GM21576 (cell line): ENCODE measurements at regions not wholly inside any gene's neighbourhood (a gene's known extent, or its start where the extent isn't known, plus 50 kb on each side); places are given as distances from the start of the nearest gene placed in this dataset.

Source experiments
- ATAC-seq: cut with Tn5 transposase; IDR thresholded peaks from one replicate; pipeline ENCODE4 v1.9.1; 2021; ENCODE audit warnings: mild to moderate bottlenecking, moderate library complexity; ENCODE audit not compliant: unreplicated experiment

DNA sequence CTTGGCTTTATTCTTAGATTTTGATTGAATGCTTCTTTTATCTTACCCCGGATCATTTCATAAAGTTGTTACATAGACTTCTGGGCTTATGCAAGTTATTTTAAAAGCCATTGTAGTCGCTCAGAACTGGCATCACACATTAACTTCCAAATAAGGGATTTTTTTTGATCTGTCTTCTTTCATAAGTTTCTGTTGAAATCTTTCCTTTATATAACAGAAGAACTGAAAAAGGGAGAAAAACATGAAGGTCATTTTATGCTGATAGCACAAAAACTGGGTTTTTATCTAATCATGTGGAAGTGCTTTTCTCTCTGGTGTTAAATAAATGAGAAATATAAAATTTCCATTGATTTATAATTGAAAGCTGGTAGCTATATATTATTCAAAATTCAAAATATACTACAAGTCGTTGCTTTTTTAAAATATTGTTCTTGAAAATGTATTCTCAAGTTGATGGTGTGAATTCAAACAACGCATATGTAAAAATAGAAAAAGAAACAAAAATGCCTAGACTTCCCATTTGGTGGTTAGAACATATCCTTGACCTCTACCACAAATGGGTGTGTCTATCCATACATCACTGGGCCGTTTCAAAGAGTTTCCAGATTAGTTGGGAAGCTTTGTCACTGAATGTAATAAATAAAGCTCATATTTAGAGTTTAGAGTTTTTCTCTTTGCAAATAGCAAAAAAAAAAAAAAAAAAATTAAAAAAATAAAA, 258.3 kb upstream of the ZPLD1 start:
- ATAC-seq: no peak

DNA sequence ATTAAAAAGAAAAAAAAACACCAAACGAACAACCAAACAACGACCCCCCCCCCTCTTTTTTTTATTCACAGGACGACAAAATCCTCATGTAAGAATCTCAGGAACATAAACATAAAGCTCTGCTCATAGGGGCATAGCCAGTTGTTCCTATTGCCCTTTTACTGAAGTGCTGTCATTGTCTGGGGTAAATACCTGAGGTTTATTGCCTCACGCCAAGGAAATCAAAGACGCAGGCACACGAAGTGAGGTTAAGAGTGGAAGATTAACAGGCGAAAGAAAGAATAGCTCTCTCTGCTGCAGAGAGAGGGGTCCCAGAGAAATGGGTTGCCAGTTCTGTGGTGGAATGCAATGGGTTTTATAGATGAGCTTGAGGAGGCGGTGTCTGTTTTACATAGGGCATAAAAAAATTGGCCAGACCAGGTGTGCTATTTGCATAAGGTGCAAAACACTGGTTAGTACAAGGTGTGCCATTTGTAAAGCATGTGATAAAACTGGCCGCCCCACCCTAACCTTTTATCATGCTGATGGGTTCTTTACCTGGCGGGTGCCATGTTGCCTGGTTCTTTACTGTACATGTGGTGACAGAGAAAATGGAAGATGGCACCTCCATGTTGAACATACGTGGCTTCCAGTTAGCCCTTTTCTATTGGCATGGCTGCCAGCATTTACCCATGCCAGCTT, 257.6 kb upstream of the ZPLD1 start:
- no peak for ATAC-seq

DNA sequence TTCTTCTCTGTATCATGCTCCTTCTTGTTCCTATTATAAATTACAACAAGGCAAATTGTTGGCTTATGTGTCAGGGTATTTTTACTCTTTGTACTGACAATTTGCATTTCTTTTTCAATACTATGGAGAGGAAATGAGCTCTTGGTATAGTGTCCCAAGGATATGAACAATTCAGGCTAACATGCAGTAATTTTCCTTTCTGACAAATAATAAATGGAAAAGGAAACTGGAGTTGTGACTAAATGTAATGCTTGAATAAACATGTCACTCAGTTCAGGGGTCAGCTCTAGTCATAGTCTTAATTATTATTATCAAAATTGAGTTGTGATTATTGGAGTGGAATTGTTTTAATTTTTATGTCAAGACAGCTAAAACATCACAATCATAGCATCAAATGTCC, 256.0 kb upstream of the ZPLD1 start:
- ATAC-seq: no peak

DNA sequence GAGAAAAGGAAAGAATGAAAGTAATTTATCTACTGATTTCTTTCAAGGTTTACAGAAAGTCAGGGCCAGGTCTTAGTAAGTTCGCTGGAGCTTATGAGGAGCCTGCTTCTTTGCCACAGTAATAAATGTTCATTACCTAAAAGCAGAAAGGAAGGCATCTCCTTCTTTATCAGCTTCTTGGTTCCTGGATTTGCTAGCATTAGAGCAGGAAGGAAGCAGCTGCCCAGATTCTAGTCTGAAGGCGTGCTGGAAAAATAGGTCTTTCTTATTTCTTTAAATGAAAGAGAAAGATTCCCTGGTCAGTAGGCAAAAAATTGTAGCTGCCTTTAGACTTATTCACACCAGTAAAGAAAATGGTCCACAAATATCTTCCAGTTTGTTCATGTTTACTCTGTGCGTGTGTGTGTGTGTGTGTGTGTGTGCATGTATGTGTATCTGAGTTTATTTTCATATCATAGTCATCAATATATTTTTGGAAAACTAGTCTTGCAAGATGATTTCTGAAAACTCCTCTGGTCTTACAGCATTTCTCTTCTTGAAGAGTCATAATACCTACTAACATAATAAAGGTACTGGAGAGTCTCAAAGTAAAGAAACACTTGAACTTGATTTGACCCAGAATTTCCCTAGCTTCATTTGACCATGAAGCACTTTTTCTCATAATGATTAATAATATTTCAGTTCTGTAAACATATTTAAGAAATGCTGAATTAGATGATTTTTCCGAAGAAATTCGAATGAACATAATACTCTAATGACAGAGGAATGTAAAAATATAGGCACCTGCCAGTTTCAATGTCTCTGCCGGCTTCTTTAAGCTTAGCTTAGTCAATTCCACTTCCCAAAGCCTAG, 255.3 kb upstream of the ZPLD1 start:
- ATAC-seq: peak; percentile 40

DNA sequence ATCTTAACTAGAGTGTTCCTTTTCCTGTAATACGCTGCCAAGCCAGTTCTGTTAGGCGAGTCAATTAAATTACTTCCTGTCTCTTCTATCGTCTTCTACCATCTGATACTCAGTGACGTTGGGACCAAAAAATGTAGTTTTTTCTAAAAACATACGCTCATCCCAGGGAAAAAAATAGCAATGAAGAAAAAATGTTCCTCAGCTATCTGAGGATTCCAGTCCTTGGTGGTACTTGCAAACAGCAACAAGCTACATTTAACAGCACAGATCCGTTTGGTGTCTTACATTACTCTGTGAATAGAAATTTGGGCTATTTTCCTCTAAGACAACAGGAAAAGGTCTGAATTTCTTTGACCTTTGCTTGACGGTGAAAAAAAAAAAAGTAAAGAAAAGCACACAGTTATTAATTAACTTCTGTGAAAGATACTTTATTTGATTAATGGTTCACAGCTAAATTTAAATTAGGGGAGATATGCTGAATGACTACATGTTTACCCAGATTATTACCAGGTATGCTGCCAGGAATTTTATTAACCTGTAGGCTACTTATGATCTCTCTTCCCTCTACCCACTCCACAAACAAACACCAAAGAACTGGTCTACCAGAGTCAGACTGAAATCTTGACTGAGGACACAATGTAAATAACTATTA, 254.4 kb upstream of the ZPLD1 start:
- ATAC-seq: peak; percentile 21

DNA sequence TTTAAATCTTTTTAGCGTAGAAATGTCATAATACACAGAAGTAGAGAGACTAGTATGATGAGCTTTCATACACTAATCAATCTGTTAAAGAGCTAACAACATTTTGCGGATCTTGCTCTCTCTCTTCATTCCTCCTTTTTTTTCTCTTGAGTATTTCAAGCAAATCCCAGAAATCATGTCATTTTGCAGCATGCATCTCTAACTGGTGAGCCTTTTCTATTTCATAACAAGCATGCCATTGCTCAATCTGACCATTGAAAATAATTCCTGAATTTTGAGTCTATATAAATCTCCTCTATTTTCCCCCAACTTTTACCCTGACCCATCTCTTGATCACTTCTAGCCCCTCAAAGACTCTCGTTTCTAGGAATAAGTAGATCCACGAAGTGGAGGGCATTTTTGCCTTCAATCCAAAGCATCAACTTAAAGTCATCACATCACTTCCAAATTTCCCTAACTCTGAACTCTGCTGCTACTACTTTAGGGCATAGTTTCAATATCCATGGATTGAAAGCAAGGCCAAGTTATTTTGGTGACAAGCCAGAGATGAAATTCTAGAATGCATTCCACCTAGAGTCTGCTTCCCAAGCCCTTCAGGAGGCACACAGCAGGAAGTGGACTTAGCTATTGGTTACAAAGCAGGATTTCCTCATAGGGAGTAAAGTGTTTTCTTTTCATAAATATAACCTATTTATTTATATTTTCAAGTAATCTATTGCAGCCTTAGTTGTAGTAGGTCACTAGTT, 253.5 kb upstream of the ZPLD1 start:
- no peak for ATAC-seq

DNA sequence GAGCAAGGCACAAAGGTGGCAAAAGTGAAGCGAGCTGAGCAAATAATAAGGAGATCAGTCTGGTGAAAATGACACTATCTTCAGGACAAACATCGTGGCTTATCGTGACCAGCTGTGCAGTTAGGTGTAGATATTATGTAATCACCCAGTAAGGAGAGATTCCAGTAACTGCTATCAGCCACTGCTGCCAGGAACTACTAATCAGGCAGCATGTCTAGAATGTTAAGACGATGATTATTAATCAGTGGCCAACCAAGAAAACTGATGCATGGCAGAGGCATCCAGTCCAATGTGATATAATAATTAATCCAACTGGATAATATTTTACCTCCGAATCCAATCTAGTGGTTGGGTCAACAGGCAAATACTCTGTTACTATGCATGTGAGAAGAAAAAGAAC, 252.7 kb upstream of the ZPLD1 start:
- no peak for ATAC-seq

DNA sequence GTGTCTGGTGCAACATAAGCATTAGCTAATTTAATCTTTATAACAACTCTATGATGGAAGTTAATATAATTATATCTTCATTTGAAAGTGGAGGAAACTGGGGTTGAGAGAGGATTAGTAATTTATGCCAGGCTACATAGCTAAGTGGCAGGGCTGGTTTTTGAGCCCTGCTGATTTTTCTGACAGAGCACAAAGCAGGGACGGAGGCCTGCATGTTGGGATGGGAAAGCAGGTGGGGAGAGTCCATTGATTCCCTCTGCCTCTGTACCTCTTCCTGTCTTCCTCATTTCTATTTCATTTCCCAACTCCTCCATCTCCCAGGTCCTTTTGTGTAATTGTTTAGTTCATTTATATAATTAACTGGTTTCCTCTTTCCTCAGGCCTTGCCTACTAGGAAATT, 251.6 kb upstream of the ZPLD1 start:
- no peak for ATAC-seq

DNA sequence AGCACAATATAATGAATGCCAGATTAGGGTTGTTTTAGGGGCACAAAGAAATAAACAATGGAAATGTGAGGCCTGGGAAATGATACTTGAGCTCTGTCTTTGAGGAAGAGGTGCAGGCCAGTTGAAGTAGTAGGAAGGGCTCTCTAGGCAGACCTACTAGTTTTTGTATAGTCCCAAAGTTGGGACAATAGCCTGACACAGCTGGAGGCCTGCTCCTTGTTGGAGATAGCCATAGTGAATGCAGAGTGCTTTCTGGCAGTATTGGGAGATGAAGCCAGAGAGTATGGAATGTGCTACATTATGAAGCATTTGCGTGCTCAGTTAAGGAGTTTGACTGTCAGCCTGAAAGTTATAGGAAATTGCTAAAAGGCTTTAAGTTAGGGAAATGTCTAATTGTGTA, 251.2 kb upstream of the ZPLD1 start:
- no peak for ATAC-seq

DNA sequence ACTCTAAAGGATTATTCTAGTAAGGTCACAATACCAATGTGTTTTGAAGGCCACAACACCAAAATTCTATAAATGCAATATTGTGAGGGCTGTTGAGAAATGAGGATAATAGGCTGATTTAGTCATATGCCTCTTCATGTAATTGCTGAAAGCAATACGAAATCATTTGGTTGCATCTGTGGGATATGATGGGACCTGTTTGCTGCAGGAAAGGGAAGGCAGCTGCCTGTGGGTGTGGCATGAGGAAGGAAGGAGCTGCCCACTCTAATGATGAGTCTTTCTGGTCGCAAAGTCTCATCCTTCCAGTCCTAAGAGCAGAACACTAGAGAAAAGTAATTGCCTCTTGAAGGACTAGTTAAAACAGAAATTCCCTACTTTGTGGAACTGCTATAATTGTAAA, 245.3 kb upstream of the ZPLD1 start:
- no peak for ATAC-seq

DNA sequence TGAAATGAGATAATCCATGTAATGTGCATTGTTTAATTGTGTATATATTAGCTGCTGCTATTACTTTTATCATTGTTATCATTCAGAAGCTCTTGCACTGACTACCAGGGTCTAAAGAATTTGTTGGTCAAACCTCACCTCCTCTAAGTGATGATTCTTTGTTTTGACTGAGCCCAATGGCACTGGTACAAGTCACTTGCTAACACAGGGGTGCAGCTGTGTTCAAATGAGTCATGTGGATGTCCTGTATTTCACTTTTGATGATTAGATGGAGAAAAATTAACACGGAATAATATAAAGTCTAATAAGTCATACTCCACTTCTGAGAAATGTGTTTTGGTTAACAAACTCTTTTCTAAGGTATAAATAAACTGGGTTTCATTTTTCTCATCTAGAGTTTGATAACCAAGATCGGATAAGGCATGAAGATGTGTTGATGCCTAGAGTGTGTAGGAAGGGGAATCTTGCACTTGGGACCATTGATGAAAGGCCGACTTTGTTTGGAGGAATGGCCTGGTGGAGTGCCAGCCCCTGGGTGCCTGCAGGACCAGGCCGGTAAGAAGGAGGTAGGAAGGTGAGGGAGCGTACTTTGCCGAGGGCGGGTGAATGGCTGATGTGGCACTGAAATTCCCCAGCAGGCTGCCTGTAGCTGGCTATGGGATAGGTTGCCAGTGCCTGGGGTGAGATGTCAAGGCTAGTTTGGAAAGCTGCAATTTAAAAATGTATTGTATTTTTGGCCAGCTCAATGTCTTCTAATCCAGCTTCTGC, 244.7 kb upstream of the ZPLD1 start:
- ATAC-seq: no peak

DNA sequence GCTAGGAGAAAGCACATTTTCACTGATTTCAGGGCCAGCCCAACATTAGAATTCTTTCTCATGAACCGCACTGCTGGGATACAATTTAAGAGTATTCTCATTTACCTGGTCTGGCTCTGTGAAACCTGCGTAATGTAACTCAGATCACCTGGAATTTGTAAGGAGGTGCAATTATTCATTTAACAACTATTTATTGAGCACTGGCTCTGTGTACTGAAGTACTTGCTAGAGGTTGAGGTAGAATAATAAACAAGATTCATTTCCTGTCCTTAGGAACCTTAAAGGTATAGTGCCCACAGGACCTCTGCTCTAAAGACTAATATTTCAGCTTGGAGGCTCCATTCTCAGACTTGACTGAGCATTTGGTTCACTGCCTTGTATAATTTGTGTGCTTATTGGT, 242.2 kb upstream of the ZPLD1 start:
- ATAC-seq: no peak

DNA sequence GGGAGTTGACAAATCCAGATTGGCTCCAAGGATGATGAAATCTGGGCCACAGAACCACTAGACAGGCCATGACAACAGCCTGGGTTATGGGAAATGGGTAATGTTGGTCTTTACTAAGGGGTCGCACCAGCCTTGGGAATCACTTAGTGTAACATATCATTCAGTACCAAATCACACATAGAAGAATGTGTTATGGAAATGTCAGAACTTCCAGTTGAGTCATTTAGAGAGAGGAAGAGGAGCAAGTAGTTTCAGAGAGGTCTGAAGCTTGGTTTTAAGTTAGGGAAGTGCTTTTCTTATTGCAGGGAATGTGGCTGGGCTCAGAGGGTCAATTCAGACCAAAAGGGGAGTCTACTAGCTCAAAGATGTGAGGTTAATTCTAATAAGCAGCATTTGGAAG, 241.6 kb upstream of the ZPLD1 start:
- ATAC-seq: no peak

DNA sequence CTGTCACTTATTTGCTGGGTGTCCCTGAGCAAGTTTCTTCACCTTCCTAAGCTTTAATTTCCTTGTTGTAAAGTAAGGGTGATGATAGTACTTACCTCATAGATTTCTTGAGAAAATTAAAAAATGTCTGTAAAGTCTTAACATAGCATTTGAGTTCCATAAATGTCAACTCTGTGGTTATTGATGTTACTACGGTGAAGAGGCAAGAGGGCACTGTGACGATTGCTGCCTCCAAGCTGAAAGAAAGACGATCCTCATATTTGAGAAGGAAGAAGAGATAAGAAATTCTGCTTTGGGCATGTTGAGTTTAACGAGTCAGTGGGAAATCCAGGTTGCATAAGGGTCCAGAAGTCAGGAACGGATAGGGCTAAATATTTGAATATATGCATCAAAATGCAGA, 240.8 kb upstream of the ZPLD1 start:
- no peak for ATAC-seq

DNA sequence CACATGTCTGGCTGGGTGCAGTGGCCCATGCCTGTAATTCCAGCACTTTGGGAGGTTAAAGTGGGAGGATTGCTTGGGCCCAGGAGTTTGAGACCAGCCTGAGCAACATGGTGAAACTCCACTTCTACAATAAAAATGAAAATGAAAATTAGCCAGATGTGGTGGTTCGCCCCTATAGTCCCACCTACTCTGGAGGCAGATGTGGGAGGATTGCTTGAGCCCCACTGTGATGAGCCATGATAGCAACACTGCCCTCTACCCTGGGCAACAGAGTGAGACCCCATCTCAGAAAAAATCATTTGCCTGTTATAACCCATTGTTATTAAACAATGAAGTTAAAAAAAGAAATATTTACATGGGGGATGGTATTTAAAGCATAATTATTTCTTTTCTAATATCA, 240.1 kb upstream of the ZPLD1 start:
- no peak for ATAC-seq

DNA sequence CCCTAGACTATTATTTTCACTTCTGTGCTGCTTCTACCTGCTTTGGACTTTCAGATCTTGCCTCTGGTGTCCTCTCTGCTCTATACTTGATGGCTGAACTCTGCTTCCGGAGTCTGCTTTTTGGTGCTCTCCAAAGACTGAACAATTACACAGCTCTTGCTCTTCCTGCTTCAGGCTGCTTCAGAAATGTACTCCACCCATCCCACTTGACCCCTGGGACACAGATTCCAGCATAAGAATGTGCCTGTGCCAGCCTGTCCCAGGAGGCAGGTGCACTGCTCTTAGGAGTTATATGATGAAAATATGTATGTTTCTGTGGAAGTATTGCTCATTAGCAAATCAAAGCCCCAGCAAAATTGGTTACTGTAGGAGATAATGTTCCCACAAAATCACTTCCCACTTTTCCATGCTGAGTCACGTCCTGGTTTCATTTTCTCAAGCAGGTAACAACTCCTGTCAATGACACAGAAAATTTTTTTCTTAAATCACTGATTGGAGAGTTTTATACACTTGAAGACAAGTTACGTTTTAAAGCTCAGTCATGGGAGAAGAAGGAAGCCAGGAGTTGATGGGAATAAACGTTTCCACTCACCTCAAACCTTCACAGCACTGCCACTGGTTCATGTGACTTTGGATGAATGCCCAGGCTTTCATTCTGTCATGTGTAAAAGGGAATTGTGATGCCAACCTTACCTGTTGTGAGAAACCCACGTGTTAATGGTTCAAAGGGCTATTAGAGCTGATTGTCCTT, 239.4 kb upstream of the ZPLD1 start:
- no peak for ATAC-seq

DNA sequence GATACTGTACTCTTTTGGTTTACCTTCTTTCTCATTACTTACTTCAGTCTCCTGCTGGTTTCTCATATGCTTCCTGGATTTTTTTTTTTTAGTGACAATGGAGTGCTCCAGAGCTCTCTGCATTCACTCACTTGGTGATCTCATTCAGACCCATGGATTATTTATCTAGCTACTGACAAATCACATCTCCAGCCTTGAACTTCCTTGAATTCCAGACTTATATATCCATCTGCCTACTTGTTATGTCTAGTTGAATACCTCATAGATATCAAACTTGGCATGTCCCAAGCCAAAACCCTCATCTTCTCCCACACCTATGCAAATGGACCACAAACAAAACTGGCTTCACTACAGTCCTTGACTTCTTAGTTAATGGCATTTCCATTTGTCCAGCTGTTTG, 234.7 kb upstream of the ZPLD1 start:
- ATAC-seq: no peak

DNA sequence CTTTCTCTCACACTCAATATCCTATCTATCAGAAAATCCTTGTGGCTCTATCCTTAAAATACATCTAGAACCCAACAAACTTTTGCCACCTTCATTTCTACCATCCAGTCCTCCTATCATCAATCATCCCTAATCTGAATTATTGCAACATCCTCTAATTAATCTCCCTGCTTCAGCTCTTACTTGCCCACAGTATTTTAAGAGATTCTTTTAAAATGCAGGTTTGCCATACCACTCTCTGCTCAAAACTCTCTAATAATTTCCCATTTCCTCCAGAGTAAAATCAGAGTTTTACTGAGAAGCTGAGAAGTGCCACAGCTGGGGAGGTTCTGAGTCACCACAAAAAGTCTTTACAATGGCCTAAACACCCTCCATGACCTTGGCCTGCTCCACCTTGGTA, 234.3 kb upstream of the ZPLD1 start:
- ATAC-seq: no peak

DNA sequence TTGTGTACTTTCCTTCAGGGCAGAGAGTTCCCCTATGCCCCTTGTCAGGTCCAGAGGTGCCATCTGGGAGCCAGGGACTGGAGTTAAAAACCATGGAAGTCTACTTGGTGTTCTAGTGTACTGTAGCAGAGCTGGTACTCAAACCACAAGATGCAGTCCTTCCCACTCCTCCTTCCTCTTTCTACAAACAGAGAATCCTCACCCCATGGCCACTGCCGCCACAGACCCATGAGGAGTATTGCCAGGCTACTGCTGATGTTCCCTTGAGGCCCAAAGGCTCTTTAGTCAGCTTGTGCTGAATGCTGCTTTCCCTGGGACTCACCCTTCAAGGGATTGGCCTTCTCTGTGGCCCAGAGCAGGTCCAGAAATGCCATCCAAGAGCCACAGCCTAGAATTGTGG, 229.2 kb upstream of the ZPLD1 start:
- no peak for ATAC-seq
